ENCODE measurements at regions not wholly inside any gene's neighbourhood (a gene's known extent, or its start where the extent isn't known, plus 50 kb on each side); places are given as distances from the start of the nearest gene placed in this dataset.

- CTCF ChIA-PET = interaction anchor here (0.5 to 0.6 kb wide), 2 partner anchors 11 to 20 kb away, joined by 3 read pairs; no protein-coding TSS in a partner anchor
- H3K4me1 Mint-ChIP-seq (ENCODE audit: insufficient read depth, unreplicated experiment) = no peaks in the 10 kb centered on the region
- H3K4me3 Mint-ChIP-seq (ENCODE audit: unreplicated experiment) = no peak overlapping the region
- H3K9me3 Mint-ChIP-seq (ENCODE audit: unreplicated experiment) = no peaks in the 10 kb centered on the region
- no TSS peak for BruUV-seq (replicated peaks)
- no peaks in the 10 kb centered on the region for H3K36me3 Mint-ChIP-seq (ENCODE audit: insufficient read depth, unreplicated experiment)
- no peak for TF ChIP-seq CTCF (IDR thresholded peaks at IDR 0.05; ENCODE audit: unreplicated experiment)
- H3K27me3 Mint-ChIP-seq (ENCODE audit: insufficient read depth, unreplicated experiment) = peaks cover 46% of the 10 kb centered on the region
- H3K27ac Mint-ChIP-seq (ENCODE audit: low read depth, unreplicated experiment) = no peak overlapping the region
- DNase-seq (ENCODE audit: unreplicated experiment) = no peak
- POLR2A ChIA-PET = no interaction called here
- intact Hi-C loops (cut with micrococcal nuclease) = no loop called here
Measured at GRCh38 chr10:78545756-78546155, 512.1 kb downstream of the RPS24 start.

GRCh38 chr10:78547397-78547796 is 513.7 kb downstream of the RPS24 start:
- no peaks in the 10 kb centered on the region for H3K4me1 Mint-ChIP-seq (ENCODE audit: insufficient read depth, unreplicated experiment)
- peaks cover 45% of the 10 kb centered on the region for H3K27me3 Mint-ChIP-seq (ENCODE audit: insufficient read depth, unreplicated experiment)
- H3K36me3 Mint-ChIP-seq (ENCODE audit: insufficient read depth, unreplicated experiment) = no peaks in the 10 kb centered on the region
- no peak overlapping the region for H3K27ac Mint-ChIP-seq (ENCODE audit: low read depth, unreplicated experiment)
- intact Hi-C loops (cut with micrococcal nuclease) = no loop called here
- no peaks in the 10 kb centered on the region for H3K9me3 Mint-ChIP-seq (ENCODE audit: unreplicated experiment)
- no peak for DNase-seq (ENCODE audit: unreplicated experiment)
- H3K4me3 Mint-ChIP-seq (ENCODE audit: unreplicated experiment) = no peak overlapping the region
- no peak for TF ChIP-seq CTCF (IDR thresholded peaks at IDR 0.05; ENCODE audit: unreplicated experiment)
- ChIA-PET POLR2A (no interaction called here), CTCF (interaction anchor here (0.6 to 1.3 kb wide), 5 partner anchors 10 to 1343 kb away, joined by 3 to 5 read pairs (median 3); no protein-coding TSS in a partner anchor)
- no TSS peak for BruUV-seq (replicated peaks)

GRCh38 chr10:78547905-78548304 is 514.2 kb downstream of the RPS24 start:
- no peak for TF ChIP-seq CTCF (IDR thresholded peaks at IDR 0.05; ENCODE audit: unreplicated experiment)
- CTCF ChIA-PET = interaction anchor here (0.7 to 1.3 kb wide), 2 partner anchors 15 to 1343 kb away, joined by 3 read pairs; no protein-coding TSS in a partner anchor
- no TSS peak for BruUV-seq (replicated peaks)
- H3K4me3 Mint-ChIP-seq (ENCODE audit: unreplicated experiment) = no peak overlapping the region
- no peaks in the 10 kb centered on the region for H3K36me3 Mint-ChIP-seq (ENCODE audit: insufficient read depth, unreplicated experiment)
- no peak for DNase-seq (ENCODE audit: unreplicated experiment)
- no peak overlapping the region for H3K27ac Mint-ChIP-seq (ENCODE audit: low read depth, unreplicated experiment)
- POLR2A ChIA-PET = no interaction called here
- H3K4me1 Mint-ChIP-seq (ENCODE audit: insufficient read depth, unreplicated experiment) = no peaks in the 10 kb centered on the region
- H3K9me3 Mint-ChIP-seq (ENCODE audit: unreplicated experiment) = no peaks in the 10 kb centered on the region
- peaks cover 45% of the 10 kb centered on the region for H3K27me3 Mint-ChIP-seq (ENCODE audit: insufficient read depth, unreplicated experiment)
- intact Hi-C loops (cut with micrococcal nuclease) = no loop called here

GRCh38 chr10:78548369-78548768 is 514.7 kb downstream of the RPS24 start:
- Mint-ChIP-seq H3K4me1 (ENCODE audit: insufficient read depth, unreplicated experiment) (no peaks in the 10 kb centered on the region), H3K27me3 (ENCODE audit: insufficient read depth, unreplicated experiment) (peaks cover 47% of the 10 kb centered on the region), H3K9me3 (ENCODE audit: unreplicated experiment) (no peaks in the 10 kb centered on the region), H3K36me3 (ENCODE audit: insufficient read depth, unreplicated experiment) (no peaks in the 10 kb centered on the region), H3K4me3 (ENCODE audit: unreplicated experiment) (no peak overlapping the region), H3K27ac (ENCODE audit: low read depth, unreplicated experiment) (no peak overlapping the region)
- TF ChIP-seq CTCF (IDR thresholded peaks at IDR 0.05; ENCODE audit: unreplicated experiment) = no peak
- no TSS peak for BruUV-seq (replicated peaks)
- intact Hi-C loops (cut with micrococcal nuclease) = no loop called here
- ChIA-PET CTCF (no interaction called here), POLR2A (no interaction called here)
- DNase-seq (ENCODE audit: unreplicated experiment) = no peak

Data from MCF 10A (cell line).